ENCODE measurements at regions not wholly inside any gene's neighbourhood (a gene's known extent, or its start where the extent isn't known, plus 50 kb on each side); places are given as distances from the start of the nearest gene placed in this dataset.

DNA sequence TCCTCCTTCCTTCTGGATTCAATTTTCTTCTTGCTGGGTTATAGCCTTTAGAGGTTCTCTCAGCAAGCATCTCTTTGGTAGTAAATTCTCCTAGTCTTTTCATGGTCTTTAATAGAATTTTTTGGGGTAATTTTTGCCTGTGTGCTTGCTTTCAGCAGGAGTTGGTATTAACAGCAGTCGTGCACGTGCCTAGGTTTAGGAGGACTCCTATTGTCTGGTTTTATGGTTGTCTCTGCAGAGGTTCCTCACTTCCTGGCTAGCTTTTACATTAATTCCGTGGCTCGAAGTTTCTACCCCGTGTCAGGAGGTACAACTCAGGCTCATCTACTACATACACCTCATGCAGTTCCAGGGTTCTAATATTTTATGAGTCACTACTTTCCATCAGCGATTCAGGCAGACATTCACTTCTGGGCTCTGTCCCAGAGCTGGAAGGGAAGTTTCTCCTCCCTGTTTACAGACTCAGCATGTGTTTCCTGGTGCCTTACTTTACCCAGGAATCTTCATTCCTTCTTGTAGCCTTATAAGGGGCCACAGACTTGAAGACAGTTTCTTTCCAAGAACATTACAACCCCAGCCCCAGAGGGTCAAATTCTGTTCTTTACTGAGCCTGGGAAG, 643.6 kb downstream of the HS3ST4 start:
- dilution Hi-C loops (cut with MboI; ENCODE audit: extremely low pct_ligation_motif_present, low sequenced_read_pairs), result no loop called here
- Histone ChIP-seq H3K27me3 (ENCODE audit: control insufficient read depth, extremely low read depth, insufficient read depth, low read length) (no peaks in the 10 kb centered on the region), H3K9me3 (ENCODE audit: control insufficient read depth, low read depth, low read length) (no peaks in the 10 kb centered on the region), H3K4me3 (ENCODE audit: control insufficient read depth in 2 of 3, extremely low read depth in 1 of 3, insufficient read depth in 2 of 3, low read depth in 1 of 3, low read length in 3 of 3) (no peak overlapping the region), H3K4me1 (ENCODE audit: control insufficient read depth, extremely low read depth, insufficient read depth, low read length) (no peaks in the 10 kb centered on the region), H3K79me2 (ENCODE audit: control insufficient read depth, insufficient read depth, low read length) (no peaks in the 10 kb centered on the region), H2AFZ (ENCODE audit: control insufficient read depth, low read length) (no peak overlapping the region), H3K36me3 (ENCODE audit: control insufficient read depth in 2 of 2, extremely low read depth in 1 of 2, insufficient read depth in 2 of 2, low read length in 2 of 2) (no peaks in the 10 kb centered on the region), H4K20me1 (ENCODE audit: control insufficient read depth, extremely low read depth, insufficient read depth, low read length) (no peaks in the 10 kb centered on the region), H3K27ac (ENCODE audit: control insufficient read depth, insufficient read depth, low read length) (no peak overlapping the region), H3K9ac (ENCODE audit: control insufficient read depth, extremely low read depth, insufficient read depth, low read length) (no peak overlapping the region), H3K9me1 (ENCODE audit: control insufficient read depth, extremely low read depth, insufficient read depth, low read length) (no peaks in the 10 kb centered on the region), H3K4me2 (ENCODE audit: control insufficient read depth, extremely low read depth, insufficient read depth, low read depth, low read length) (no peak overlapping the region)
- TF ChIP-seq, protein P1, sequence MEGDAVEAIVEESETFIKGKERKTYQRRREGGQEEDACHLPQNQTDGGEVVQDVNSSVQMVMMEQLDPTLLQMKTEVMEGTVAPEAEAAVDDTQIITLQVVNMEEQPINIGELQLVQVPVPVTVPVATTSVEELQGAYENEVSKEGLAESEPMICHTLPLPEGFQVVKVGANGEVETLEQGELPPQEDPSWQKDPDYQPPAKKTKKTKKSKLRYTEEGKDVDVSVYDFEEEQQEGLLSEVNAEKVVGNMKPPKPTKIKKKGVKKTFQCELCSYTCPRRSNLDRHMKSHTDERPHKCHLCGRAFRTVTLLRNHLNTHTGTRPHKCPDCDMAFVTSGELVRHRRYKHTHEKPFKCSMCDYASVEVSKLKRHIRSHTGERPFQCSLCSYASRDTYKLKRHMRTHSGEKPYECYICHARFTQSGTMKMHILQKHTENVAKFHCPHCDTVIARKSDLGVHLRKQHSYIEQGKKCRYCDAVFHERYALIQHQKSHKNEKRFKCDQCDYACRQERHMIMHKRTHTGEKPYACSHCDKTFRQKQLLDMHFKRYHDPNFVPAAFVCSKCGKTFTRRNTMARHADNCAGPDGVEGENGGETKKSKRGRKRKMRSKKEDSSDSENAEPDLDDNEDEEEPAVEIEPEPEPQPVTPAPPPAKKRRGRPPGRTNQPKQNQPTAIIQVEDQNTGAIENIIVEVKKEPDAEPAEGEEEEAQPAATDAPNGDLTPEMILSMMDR (optimal IDR thresholded peaks at IDR 0.05 in 1 of 3, IDR thresholded peaks at IDR 0.05 in 1 of 3, conservative IDR thresholded peaks at IDR 0.05 in 1 of 3; ENCODE audit: extremely low read depth in 1 of 3, insufficient read depth in 2 of 3, low read length in 3 of 3), result no peak
- no peak for TF ChIP-seq EZH2 (IDR thresholded peaks at IDR 0.05; ENCODE audit: low read length)
- DNase-seq (ENCODE audit: low read depth, low spot score), result no peak
- no peak for FAIRE-seq

DNA sequence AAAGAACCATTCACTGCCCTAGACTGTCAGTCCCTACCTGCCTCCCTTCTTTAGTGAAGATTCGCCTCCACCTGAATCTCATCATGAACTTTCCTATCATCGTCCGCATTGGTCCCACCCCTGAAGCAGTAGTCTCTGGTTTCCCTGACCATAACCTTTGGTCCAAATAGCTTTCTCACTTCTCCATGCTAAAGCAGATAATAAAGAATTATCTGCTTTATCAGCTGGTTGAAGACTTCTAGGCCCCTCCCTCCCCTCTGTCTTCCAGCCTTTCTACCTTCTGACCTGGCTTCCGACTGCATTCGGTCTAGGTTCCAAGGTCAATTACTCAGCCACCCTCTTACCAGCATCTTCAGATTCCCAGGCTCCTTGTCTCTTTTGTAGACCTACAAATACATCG, 650.9 kb downstream of the HS3ST4 start:
- H3K27ac ChIP-seq (ENCODE audit: control insufficient read depth, insufficient read depth, low read length), result no peak overlapping the region
- H2AFZ ChIP-seq (ENCODE audit: control insufficient read depth, low read length), result no peak overlapping the region
- dilution Hi-C loops (cut with MboI; ENCODE audit: extremely low pct_ligation_motif_present, low sequenced_read_pairs), result no loop called here
- no peaks in the 10 kb centered on the region for H3K36me3 ChIP-seq (ENCODE audit: control insufficient read depth in 2 of 2, extremely low read depth in 1 of 2, insufficient read depth in 2 of 2, low read length in 2 of 2)
- FAIRE-seq, result no peak
- H3K4me2 ChIP-seq (ENCODE audit: control insufficient read depth, extremely low read depth, insufficient read depth, low read depth, low read length), result no peak overlapping the region
- H3K4me1 ChIP-seq (ENCODE audit: control insufficient read depth, extremely low read depth, insufficient read depth, low read length), result no peaks in the 10 kb centered on the region
- H3K4me3 ChIP-seq (ENCODE audit: control insufficient read depth in 2 of 3, extremely low read depth in 1 of 3, insufficient read depth in 2 of 3, low read depth in 1 of 3, low read length in 3 of 3), result no peak overlapping the region
- no peak for DNase-seq (ENCODE audit: low read depth, low spot score)
- TF ChIP-seq EZH2 (IDR thresholded peaks at IDR 0.05; ENCODE audit: low read length), result no peak
- TF ChIP-seq, protein P1 (optimal IDR thresholded peaks at IDR 0.05 in 1 of 3, IDR thresholded peaks at IDR 0.05 in 1 of 3, conservative IDR thresholded peaks at IDR 0.05 in 1 of 3; ENCODE audit: extremely low read depth in 1 of 3, insufficient read depth in 2 of 3, low read length in 3 of 3), result no peak
- H4K20me1 ChIP-seq (ENCODE audit: control insufficient read depth, extremely low read depth, insufficient read depth, low read length), result no peaks in the 10 kb centered on the region
- H3K27me3 ChIP-seq (ENCODE audit: control insufficient read depth, extremely low read depth, insufficient read depth, low read length), result no peaks in the 10 kb centered on the region
- H3K9ac ChIP-seq (ENCODE audit: control insufficient read depth, extremely low read depth, insufficient read depth, low read length), result no peak overlapping the region
- no peaks in the 10 kb centered on the region for H3K9me1 ChIP-seq (ENCODE audit: control insufficient read depth, extremely low read depth, insufficient read depth, low read length)
- H3K9me3 ChIP-seq (ENCODE audit: control insufficient read depth, low read depth, low read length), result peaks cover 2% of the 10 kb centered on the region
- no peaks in the 10 kb centered on the region for H3K79me2 ChIP-seq (ENCODE audit: control insufficient read depth, insufficient read depth, low read length)
